ENCODE measurements at regions not wholly inside any gene's neighbourhood (a gene's known extent, or its start where the extent isn't known, plus 50 kb on each side); places are given as distances from the start of the nearest gene placed in this dataset.

DNA sequence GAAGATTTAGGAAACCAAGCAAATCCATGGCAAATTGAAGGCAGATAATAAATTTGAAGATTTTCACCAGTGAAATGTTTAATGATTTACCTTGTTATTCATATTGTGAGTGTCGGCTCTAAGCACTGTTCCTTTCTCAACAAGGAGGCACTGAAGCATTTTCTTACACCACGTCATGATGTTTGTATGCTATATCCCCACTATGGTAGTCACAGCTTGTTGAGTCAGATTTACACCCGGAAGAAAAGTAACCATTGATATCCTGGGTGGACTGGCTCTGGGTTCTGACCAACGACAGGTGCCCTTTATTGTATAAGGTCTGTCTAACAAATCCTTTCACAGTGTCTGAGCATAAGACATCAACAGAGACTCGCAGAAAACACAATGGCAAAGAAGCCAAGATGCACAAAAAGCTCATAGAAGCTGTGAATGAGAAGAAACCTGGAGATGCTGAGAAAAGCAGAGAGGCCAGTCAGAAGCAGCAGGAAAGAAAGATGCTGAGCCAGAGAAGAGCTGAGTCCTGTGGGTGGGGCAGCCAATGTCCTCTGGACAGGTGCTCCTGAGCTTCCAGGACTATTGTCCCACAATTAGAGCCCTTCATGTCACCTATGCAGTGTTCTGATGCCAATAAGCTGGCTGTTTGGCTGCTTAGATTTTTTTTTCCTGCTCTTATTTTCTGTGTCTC lies 49.7 kb upstream of the ARHGAP5 start:
- POLR2A ChIA-PET: no interaction called here
- Mint-ChIP-seq H3K27ac (peak overlapping the region in 1 of 10 donors; percentile 81), H3K4me1 (no peaks in the 10 kb centered on the region), H3K9me3 (no peaks in the 10 kb centered on the region), H3K36me3 (no peaks in the 10 kb centered on the region), H3K27me3 (peaks cover 7 to 25% (median 9%) of the 10 kb centered on the region in 5 donors), H3K4me3 (no peak overlapping the region)
- DNase-seq (no peak), ATAC-seq (no peak)
